ENCODE measurements at regions not wholly inside any gene's neighbourhood (a gene's known extent, or its start where the extent isn't known, plus 50 kb on each side); places are given as distances from the start of the nearest gene placed in this dataset.

GRCh38 chr18:40917056-40917455, 1038.0 kb upstream of the PIK3C3 start:
- TF ChIP-seq CTCF (IDR thresholded peaks at IDR 0.05; ENCODE audit: insufficient read depth, low read length, poor library complexity, severe bottlenecking) (no peak), EZH2phosphoT487 (conservative IDR thresholded peaks at IDR 0.05; ENCODE audit: low read length) (no peak)

Data from SU-DHL-6 (cell line).